HG03432 (cell line): ENCODE measurements at regions not wholly inside any gene's neighbourhood (a gene's known extent, or its start where the extent isn't known, plus 50 kb on each side); places are given as distances from the start of the nearest gene placed in this dataset.
"Not testable (repeated sequence)": the region's sequence is repeated elsewhere in the genome, so short reads cannot be mapped to it uniquely, and the experiment has no call there.

Experiments
- ATAC-seq: cut with Tn5 transposase; IDR thresholded peaks from one replicate; pipeline ENCODE4 v1.9.1; 2021; ENCODE audit warnings: mild to moderate bottlenecking, moderate library complexity; ENCODE audit not compliant: unreplicated experiment

GRCh38 chr4:122100508-122100907 lies 51.6 kb upstream of the BLTP1 start:
- no peak for ATAC-seq

DNA sequence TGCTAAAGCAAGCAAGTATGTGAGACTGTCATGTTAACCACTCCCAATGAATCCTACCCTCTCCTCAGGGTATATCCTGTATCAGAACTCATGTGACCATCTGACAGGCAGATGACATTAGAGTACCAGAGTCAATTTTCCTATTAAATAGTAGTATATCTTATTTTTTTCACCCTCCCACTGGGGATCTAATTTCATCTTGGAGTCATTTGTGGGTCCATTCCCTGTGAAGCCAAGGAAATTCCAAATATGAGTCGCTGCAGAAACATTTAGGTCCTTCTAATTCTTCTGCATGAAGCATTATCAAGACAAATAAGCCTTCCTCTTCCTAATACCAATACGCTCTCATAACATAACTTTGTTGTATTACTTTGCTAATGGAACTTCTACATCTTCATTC lies 52.2 kb upstream of the BLTP1 start:
- no peak for ATAC-seq

DNA sequence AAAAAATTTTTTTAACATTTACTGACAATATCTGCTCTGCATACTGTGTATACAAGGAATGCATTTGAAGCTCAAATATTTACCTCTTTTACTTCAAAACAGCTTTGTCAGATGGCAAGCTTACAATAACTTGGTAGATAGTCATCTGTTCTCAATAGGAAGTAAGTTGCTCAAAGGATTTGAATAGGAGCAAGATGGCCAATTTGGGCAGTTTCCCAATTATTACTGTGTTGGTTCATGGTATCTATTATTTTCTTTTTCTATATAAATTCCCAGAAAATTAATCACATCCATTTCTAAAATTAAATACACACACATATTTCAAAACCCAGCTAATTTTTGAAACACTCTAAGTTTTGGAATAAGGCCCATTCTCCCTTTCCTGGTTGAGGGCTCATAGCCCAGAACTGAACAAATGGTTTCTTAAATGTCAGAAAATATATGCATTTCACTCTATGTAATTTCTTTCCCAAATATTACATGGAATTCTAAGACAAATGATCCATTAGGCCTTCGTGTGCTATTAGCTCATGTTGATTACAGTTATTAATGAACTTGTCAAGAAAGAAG lies 60.2 kb upstream of the BLTP1 start:
- no peak for ATAC-seq

- ATAC-seq: no peak
These were observed 60.7 kb upstream of the BLTP1 start for GRCh38 chr4:122091397-122091796.

DNA sequence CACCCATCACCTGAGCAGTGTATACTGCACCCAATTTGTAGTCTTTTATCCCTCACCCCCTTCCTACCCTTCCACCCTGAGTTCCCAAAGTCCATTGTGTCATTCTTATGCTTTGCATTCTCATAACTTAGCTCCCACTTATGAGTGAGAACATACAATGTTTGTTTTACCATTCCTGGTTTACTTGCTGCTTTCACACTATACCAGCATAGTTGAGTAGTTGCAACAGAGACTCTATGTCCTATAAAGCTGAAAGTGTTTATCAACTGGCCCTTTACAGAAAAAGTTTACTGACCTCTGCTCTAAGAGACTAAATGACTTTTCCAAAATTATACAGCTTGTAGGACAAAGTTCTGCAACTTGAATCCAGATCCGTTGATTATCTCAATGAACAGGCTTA lies 61.1 kb upstream of the BLTP1 start:
- no peak for ATAC-seq

DNA sequence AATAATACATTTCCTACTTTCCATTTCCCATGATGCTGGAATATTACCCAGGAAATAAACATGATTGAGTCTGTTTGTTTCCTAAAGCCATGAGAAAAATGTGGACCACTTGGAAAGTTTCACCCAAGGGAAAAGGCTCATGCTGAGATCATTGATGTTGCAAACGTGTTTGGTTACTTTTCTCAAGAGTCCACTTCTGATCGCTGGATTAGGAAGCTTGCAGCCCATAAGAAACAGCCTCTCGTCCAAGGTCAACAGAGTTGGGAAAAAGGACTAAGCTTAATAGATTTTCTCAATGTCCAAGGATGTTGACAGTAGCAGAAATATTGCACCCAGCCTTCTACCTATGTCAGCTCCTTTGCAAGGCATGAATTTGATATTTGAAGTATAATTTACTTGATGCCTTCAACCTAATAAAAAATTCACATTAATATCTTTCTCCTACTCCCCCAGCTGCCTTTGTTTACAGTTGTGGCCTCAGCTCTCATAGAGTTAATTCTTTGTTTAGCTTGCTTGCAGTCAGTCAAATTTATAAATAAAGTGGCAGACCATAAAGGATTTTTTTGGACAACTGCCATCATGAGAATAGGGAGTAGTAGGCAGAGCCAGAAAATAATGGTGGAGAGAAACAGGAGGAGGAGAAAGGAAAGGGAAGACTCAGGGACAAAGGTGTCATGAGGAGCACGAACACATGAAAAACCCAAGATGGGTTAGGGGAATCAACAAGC lies 65.6 kb upstream of the BLTP1 start:
- ATAC-seq: no peak

DNA sequence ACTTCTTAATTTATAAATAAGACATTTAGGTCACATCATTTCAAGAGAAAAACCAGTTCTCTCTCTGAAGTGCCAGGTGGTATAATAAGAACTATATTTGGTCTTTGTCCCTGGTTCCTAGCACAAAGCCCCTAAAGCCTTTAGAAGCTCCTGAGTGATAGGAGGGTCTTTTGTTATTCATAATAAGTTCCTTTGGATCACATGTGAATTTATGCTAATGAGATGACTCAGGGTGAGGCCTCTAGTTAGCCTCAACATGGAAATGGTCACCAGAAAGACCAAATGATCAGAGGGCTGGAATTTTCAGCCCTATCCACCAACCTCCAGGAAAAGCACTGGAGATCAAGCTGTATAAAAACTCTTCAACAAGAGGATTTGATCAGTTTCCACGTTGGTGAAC lies 68.1 kb upstream of the BLTP1 start:
- ATAC-seq: no peak

DNA sequence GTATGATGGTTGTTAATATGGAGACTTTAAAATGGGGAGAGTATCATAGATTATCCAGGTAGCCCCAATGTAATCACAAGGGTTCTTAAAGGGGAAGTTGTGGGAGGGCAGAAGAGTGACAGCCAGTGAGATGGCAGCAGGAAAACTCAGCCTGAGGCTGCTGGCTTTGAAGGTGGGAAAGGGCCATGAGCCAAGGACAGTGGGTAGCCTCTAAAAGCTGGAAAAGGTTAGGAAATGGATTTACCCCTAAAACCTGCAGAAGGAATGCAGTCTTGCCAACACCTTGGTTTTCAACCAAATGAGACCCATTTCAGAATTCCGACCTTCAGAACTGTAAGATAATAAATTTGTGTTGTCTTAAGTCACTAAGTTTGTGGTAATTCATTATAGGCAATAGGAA lies 68.8 kb upstream of the BLTP1 start:
- no peak for ATAC-seq

- no peak for ATAC-seq
These were observed 69.5 kb upstream of the BLTP1 start for GRCh38 chr4:122082661-122083060.

DNA sequence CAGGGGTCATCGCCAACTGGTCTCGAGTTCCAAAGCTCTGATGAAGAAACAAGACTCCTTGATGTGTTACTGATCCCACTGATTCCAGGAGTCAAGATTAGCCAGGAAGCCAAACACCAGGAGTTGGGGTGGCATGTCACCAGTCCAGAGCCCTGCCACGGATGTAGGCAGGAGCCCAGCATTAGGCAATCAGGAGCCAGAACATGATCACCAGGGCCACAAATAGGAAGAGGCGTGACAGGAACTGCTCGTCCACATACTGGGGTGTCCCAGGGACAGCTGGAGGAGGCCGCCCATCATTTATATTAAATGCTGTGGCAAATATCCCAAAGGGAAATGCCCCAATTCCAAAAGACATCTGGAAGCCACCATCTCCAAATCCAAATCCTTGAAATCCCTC lies 74.5 kb upstream of the BLTP1 start:
- ATAC-seq: not testable (repeated sequence)

DNA sequence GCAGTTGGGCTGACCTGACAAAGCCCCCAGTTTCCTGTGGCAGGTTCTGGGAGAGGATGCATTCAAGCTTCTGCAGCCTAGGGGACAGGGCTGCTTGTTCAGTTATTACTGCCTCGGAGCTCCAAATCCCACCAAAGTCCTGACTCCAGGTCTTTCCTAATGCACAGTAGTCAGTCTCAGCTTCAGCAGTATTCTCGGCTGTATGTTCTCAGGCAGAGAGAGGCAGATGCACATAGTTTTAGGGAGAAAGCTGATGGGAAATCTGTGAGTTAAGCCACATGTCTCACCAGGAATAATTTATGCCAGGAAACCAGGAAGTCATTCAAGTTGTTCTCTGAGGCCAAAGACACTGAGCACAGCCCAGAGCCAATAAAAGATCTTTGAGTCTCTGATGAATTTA lies 75.3 kb upstream of the BLTP1 start:
- ATAC-seq: not testable (repeated sequence)

GRCh38 chr4:122073615-122074014 lies 78.5 kb upstream of the BLTP1 start:
- no peak for ATAC-seq

DNA sequence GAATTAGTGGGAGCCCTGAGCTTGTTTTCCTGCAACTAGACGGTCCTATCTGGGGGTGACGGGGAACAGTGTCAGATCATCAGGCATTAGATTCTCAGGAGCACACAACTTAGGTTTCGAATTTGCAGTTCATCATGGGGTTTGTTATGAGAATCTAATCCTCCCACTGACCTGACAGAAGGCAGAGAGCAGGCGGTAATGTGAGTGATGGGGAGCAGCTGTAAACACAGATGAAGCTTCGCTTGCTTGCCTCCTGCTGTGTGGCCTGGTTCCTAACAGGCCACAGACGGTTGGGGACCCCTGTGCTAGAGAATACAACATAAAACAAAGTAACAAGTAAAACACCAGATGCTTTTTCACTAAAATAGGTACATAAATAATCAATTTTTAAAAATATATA lies 86.2 kb upstream of the BLTP1 start:
- no peak for ATAC-seq

- no peak for ATAC-seq
These were observed 87.0 kb upstream of the BLTP1 start for GRCh38 chr4:122065149-122065548.

DNA sequence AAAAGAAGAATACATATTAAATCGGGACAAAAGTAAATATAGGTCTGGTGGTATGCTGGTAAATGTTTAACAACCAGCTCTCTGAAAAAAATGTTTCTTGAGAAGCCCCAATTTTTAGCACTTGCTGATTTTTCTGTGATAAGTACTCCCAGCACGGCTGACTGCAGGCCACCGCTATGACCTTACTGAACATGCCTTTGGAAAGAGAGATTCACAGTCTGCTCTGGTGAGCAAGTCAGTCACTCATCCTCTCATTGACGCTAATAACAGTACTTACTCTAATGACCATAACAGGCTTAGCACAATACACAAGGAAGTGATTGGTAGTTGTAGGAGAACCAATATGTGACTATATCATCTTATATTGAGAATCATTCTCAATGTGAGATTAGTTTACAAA lies 98.9 kb upstream of the BLTP1 start:
- no peak for ATAC-seq

- ATAC-seq: no peak
These were observed 99.5 kb upstream of the BLTP1 start for GRCh38 chr4:122052677-122053076.

GRCh38 chr4:122050841-122051240 lies 99.0 kb upstream of the TRPC3 start:
- ATAC-seq: no peak

DNA sequence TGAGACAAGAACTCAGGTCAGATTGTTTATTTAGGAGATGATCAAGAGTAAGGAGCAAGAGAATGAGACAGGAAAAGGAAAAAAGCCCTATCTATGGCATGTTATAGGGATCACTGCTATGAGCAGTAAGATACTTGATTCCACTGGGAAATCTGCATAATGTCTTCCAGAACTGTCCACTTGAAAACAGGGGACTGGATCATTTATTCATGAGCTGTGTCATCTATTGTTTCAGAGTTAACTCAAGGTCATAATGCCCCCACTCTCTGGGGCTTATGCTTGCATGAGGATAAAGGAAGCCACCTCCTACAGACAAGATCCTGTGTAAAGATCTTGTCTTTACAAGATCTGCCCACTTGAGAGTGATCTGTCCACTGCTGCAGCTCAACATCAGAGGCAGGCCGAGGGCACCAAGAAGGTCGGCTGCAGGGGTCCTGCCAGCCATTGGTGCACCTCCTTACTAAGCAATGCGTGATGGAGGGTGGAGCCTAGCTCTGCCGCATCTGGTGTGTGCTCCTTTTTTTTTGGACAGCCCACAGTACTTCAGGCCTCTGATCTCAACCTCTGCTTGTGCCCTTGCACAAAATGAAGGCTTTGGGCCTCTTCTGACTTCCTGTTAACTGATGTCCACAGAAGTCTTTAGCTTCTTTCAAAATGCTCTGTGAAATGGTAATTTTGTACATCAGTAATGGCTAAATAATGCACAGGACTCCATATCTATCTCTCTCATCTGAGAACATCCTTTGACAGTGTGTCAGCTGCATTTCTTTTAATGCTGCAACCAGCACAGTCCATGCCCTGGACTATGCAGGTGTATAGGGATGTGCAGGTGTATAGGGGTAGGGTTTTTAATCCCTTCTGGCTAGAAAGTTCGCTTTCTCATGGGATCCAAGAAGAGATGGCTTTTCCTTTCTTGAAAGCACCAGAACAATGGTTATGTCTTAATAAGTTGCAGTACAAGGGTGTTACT lies 95.9 kb upstream of the TRPC3 start:
- ATAC-seq: no peak

DNA sequence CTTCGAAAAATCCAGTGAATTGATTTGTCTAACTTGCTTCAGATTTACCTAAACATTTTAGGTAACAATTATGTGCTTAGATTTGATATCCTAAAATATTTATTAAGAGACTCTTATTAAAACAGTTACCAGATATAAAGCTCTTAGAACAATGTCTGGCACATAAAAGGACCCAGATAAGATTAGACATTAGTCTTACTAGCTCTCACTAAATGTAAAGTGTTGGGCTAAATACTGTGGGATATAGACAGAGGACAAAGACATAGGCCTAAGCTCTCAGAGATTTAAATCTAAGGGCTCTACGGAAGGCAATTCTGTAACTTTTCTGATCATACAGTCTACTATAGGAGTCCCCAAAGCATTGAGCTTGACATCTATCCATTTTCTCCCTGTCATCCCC lies 94.4 kb upstream of the TRPC3 start:
- ATAC-seq: no peak

- no peak for ATAC-seq
These were observed 93.7 kb upstream of the TRPC3 start for GRCh38 chr4:122045533-122045932.

- no peak for ATAC-seq
These were observed 92.6 kb upstream of the TRPC3 start for GRCh38 chr4:122044501-122044900.

- ATAC-seq: no peak
These were observed 89.5 kb upstream of the TRPC3 start for GRCh38 chr4:122041312-122041711.
